ENCODE measurements at regions not wholly inside any gene's neighbourhood (a gene's known extent, or its start where the extent isn't known, plus 50 kb on each side); places are given as distances from the start of the nearest gene placed in this dataset.

DNA sequence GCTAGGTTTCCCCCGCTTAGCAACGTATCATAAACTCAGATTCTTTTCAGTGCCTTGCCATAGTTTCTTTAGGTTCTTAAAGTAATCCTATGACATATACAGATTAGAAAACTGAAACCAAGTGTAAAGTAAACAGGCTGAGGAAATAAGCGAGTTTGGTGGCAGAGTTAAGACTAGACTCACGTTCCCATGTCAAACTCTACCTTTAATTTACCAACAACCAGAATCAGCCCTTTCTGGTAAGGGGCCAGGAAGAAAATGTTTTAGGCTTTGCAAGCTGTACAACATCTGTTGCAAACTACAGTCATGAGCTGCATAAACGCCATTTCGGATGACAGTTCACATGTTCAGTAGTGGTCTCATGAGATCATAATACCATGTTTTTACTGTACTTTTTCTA, 128.0 kb upstream of the PRICKLE2 start:
- no peak overlapping the region for H3K27ac ChIP-seq
- no peaks in the 10 kb centered on the region for H3K27me3 ChIP-seq
- 52% methylated on average over 6 of the region's 6 CpGs for WGBS (ENCODE audit: insufficient coverage, low coverage, low lambda C conversion rate, missing lambda C conversion rate)
- intact Hi-C loops (cut with DNase I) = no loop called here
- DNase-seq (no peak), ATAC-seq (no peak)
- H3K36me3 ChIP-seq = no peaks in the 10 kb centered on the region
- TF ChIP-seq POLR2A (IDR thresholded peaks at IDR 0.05) = no peak
- TF ChIP-seq, protein P1, sequence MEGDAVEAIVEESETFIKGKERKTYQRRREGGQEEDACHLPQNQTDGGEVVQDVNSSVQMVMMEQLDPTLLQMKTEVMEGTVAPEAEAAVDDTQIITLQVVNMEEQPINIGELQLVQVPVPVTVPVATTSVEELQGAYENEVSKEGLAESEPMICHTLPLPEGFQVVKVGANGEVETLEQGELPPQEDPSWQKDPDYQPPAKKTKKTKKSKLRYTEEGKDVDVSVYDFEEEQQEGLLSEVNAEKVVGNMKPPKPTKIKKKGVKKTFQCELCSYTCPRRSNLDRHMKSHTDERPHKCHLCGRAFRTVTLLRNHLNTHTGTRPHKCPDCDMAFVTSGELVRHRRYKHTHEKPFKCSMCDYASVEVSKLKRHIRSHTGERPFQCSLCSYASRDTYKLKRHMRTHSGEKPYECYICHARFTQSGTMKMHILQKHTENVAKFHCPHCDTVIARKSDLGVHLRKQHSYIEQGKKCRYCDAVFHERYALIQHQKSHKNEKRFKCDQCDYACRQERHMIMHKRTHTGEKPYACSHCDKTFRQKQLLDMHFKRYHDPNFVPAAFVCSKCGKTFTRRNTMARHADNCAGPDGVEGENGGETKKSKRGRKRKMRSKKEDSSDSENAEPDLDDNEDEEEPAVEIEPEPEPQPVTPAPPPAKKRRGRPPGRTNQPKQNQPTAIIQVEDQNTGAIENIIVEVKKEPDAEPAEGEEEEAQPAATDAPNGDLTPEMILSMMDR (IDR thresholded peaks at IDR 0.05) = no peak
- H3K4me1 ChIP-seq = no peaks in the 10 kb centered on the region
- no peak overlapping the region for H3K4me3 ChIP-seq
- H3K9me3 ChIP-seq = no peaks in the 10 kb centered on the region

DNA sequence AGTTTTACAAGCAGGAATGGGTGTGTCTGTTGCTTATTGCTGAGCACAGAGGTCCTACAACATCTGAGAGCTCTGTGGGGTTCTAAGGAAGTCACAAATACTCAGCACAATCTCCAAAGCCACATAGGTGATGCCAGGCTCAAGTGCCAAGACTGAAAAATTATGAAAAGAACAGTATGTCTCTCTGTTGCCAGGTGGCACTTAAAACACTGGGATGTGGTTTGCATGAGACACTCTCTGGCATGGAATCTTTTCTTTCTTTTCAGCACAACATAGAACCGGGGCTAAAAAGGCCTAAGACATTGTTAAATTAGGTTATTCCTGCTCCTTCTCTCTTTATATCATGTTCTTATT, 127.3 kb upstream of the PRICKLE2 start:
- TF ChIP-seq, protein P1 (IDR thresholded peaks at IDR 0.05) = no peak
- no peak for TF ChIP-seq POLR2A (IDR thresholded peaks at IDR 0.05)
- Histone ChIP-seq H3K4me3 (no peak overlapping the region), H3K27ac (no peak overlapping the region), H3K4me1 (no peaks in the 10 kb centered on the region), H3K36me3 (no peaks in the 10 kb centered on the region), H3K27me3 (no peaks in the 10 kb centered on the region), H3K9me3 (no peaks in the 10 kb centered on the region)
- peak in 1 of 4 donors; percentile 11 for ATAC-seq
- DNase-seq = no peak
- 50% methylated on average over 1 of the region's 1 CpG for WGBS (ENCODE audit: insufficient coverage, low coverage, low lambda C conversion rate, missing lambda C conversion rate)
- intact Hi-C loops (cut with DNase I) = no loop called here

DNA sequence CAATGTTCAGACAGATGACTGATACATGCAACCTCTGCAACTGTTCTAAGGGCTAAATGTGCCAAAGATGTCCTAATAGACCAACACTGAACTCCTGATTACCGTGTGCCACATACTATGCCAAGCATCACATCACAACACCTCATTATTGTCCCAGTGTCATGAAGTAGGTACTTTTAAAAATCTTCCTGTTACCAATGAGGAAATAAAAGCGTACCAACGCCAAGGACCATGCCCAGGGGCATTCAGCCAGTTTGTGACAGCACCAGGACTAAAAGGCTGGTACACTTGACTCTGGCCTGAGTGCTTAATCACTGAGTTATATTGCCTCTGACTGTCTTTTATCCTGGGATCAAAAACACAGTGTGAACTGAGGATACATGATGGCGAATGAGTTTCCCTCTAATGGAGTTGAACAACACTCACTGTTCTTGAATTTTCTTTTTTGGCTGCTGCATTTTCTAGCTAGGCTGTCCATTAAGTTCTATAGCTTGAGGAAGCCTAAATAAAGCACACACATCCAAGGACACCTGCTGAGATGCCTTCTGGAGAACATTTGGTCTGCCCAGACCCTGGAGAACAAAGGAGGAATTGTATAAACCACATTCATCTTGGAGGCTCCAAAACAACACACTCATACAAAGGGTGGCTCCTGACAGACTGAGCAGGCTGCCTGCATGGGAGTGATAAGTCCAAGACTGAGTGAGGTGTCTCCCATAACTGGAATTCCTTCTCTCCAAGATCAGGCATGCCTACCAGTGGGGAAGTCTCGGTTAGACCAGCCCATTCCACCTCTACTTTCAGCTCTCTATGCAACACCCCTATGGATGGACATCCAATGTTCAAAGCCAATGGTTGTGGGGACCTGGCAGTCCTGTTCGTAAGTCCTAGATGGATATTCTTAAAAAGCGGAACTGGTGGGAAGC, 126.7 kb upstream of the PRICKLE2 start:
- DNase-seq (no peak), ATAC-seq (no peak)
- Histone ChIP-seq H3K36me3 (no peaks in the 10 kb centered on the region), H3K27me3 (no peaks in the 10 kb centered on the region), H3K4me1 (no peaks in the 10 kb centered on the region), H3K27ac (no peak overlapping the region), H3K9me3 (no peaks in the 10 kb centered on the region), H3K4me3 (no peak overlapping the region)
- WGBS (ENCODE audit: insufficient coverage, low coverage, low lambda C conversion rate, missing lambda C conversion rate) = 54% methylated on average over 7 of the region's 7 CpGs
- intact Hi-C loops (cut with DNase I) = no loop called here
- TF ChIP-seq, protein P1 (IDR thresholded peaks at IDR 0.05) = no peak
- TF ChIP-seq POLR2A (IDR thresholded peaks at IDR 0.05) = no peak

DNA sequence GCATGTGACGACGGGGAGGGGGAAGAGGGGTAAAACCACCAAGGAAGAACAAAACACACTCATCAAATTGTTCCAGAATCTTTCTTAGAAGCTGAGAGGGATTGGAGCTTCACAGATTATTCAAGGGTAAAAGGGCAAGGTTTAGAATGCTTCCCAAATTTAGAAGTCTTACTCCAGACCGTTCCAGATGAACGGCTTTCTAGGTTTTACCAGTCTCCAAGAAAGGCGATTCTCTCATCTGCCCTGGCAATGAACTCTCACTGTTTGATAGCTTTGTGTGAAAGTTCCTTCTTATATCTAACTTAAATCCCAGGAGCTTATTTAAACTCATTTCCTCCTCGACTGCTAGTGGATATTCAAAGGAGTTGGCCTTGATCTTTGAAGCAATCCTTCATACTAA, 124.3 kb upstream of the PRICKLE2 start:
- no peaks in the 10 kb centered on the region for H3K9me3 ChIP-seq
- H3K4me1 ChIP-seq = no peaks in the 10 kb centered on the region
- DNase-seq = no peak
- no peak overlapping the region for H3K4me3 ChIP-seq
- no peaks in the 10 kb centered on the region for H3K36me3 ChIP-seq
- intact Hi-C loops (cut with DNase I) = no loop called here
- H3K27me3 ChIP-seq = no peaks in the 10 kb centered on the region
- WGBS (ENCODE audit: insufficient coverage, low coverage, low lambda C conversion rate, missing lambda C conversion rate) = 39% methylated on average over 6 of the region's 6 CpGs
- ATAC-seq = no peak
- TF ChIP-seq, protein P1 (IDR thresholded peaks at IDR 0.05) = no peak
- TF ChIP-seq POLR2A (IDR thresholded peaks at IDR 0.05) = no peak
- no peak overlapping the region for H3K27ac ChIP-seq
